GM04504 (cell line): ENCODE measurements at regions not wholly inside any gene's neighbourhood (a gene's known extent, or its start where the extent isn't known, plus 50 kb on each side); places are given as distances from the start of the nearest gene placed in this dataset.

Source experiments
- DNase-seq: peaks from one replicate; pipeline ENCODE4 v3.0.0-alpha.2; 2012; ENCODE audit warnings: low read depth

DNA sequence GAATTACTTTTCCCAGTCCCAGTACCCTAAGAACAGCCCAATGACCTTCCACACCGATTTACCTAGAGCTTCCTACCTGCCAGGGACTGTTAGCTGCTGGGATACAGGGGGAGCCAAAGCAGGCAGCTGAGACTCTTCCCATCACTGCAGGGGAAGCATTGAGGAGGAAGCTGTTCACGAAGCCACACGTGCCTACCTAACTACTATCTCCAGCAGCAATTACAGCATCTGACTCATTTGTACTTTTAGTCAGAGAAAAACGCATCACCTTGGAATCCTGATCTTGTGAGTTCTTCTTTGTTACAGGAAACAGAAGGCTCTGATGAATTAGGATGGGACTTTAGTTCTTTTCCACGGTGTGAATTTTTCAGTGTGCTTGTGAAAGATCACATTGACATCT, 113.7 kb upstream of the DHX40 start:
- no peak for DNase-seq

DNA sequence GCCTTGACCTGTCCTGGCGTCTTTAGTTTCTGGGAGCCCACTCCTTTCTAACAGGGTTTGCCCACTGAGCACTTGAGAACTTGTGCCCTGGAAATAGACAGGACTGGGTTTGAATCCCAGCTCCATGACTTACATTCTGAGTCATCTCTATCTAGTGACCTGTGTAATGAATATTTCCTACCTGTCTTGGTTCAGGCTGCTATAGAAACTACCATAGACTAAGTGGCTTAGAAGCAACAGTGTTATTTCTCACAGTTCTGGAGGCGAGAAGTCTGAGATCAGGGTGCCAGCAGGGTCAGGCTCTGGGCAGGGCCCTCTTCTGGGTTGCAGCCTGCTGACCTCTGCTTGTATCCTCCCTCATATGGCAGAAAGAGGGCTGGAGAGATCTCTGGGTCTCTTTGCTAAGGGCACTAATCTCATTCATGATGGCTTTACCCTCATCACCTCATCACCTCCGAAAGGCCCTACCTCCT, 110.7 kb upstream of the DHX40 start:
- no peak for DNase-seq

DNA sequence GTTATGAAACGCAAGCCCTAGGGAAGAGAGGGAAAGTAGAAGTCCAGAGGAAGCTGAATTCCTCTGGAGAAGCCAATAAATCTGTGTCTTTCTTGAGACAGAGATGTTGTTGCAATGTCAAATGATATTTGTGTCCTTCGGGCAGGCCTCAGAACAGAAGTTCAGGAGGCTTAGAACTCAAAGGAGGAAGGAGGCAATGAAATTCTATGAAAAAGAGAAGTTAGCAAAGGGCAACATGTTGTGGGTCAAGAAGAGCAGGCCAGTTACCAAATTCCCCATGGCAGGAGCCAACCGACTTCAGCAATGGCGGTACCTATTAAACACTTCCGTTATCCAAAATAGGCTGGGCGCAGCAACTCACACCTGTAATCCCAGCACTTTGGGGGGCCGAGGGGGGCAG, 109.0 kb upstream of the DHX40 start:
- DNase-seq = no peak

- no peak for DNase-seq
Measured at GRCh38 chr17:59456923-59457615, 108.3 kb upstream of the DHX40 start.

GRCh38 chr17:59462385-59462784, 103.0 kb upstream of the DHX40 start:
- no peak for DNase-seq

DNA sequence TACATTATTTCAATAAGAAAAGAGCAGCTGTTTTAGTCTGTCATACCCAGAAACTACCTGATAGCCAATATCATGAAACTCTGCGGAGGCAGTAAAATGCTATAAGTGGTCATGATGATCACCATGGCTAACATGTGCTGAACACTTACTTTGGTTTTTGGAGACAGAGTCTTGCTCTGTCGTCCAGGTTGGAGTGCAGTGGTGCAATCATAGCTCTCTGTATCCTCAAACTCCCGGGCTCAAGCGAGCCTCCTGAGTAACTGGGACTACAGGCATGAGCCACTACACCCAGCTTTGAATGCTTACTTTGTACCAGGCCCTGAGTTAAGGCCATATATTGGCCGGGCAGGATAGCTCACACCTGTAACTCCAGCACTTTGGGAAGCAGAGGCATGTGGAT, 101.2 kb upstream of the DHX40 start:
- DNase-seq = no peak

DNA sequence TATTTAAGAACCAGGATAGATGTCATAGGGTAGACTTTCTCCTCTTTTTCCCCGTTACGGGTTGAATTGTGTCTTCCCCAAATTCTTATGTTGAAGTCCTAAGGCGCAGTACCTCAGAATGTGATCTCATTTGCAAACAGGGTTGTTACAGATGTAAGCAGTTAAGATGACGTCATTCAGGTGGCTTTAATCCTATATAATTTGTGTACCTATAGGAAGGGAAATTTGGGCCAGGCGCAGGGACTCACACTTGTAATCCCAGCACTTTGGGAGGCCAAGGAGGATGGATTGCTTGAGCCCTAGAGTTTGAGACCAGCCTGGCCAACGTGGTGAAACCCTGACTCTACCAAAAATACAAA, 99.5 kb upstream of the DHX40 start:
- DNase-seq = no peak

DNA sequence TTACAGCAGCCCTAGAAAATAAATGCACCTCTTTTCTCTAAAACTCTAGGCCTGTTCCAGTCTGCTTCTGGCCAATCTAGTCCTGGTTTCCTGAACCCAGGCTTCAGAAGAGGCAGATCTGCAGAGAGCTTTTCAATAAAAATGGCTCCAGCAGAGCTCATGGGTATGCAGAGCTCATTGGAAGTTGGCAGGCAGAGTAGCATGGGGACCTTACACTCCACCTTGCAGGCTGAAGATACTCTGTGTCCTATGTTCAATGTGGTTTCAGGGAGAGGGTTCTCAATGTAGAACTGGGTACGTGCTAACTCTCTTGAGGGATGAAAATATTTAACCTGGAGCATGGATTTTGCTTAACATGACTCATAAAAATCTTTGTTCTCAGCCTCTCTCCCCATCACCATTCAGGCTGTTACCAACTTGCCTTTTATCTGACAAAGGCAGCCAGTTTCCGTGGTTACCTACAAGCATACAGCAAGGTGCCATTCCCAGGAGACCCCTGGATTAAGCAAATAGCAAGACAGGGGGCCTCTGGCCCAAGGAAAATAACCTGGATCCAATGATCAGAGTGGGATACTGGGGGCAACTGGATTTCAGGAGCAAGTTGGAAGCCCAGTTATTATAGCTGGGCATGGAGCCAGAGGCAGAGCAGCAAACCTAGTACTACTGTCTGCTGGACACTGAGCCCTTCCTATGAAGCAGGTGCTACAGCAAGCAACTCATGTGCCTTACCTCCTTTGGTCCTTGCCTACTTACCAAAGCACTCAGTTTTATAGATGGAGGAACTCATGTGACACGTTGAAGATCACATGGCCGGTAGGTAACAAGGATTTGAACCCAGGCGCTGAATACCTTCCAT, 98.2 kb upstream of the DHX40 start:
- no peak for DNase-seq

DNA sequence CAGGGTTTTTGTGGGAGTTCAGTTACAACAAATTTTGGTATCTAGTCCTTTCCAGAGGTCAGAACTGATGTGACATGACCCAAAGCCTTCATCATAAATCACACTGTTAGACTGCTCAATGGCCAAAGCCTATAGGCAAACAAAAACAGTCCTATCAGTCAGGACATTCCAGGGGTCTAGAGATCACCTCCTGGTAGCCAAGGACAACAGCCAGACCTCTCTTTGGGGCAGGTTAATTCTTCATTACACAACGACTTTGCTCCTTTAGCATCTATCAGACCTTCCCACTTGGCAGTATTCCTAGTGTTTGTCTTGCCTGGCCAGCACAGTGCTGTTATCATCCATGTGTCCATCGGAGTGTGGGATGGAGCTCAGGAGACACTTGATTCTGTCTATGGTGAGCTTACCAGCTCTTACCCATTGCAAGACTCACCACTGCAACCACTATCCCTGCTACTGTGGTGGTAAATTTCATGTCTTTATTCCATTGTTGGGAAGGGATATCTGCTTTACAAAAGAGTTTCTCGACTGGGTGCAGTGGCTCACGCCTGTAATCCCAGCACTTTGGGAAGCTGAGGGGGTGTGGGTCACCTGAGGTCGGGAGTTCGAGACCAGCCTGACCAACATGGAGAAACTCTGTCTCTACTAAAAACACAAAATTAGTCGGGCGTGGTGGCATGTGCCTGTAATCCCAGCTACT, 95.5 kb upstream of the DHX40 start:
- DNase-seq = no peak

DNA sequence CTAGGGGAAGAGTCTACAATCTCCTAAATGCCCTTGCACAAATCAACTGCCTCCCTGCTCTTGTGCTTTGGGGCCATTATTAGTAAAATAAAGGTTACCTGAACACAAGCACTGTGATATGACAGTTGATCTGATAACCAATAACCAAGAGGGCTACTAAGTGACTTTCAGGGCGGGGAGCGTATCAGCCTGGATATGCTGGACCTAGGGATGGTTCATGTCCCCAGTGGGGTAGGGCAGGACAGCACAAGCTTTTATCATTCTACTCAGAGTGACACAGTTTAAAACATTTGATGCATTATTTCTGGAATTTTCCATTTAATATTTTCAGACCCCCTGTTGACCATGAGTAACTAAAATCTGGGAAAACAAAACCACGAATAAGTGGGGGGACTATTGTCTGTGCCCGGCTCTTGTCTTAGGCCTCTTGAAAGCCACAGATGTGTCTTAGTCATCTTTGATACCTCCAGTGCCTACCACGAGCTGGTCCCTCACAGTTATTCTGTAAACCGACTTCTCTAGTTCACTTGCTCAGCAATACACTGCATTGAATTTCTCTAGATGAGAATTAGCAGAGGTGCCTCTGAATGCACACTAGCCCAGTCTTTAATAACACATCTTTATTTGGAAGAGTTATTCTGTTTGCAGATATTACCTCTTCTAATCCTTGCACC, 94.6 kb upstream of the DHX40 start:
- no peak for DNase-seq

GRCh38 chr17:59476413-59476812, 89.0 kb upstream of the DHX40 start:
- DNase-seq = no peak

DNA sequence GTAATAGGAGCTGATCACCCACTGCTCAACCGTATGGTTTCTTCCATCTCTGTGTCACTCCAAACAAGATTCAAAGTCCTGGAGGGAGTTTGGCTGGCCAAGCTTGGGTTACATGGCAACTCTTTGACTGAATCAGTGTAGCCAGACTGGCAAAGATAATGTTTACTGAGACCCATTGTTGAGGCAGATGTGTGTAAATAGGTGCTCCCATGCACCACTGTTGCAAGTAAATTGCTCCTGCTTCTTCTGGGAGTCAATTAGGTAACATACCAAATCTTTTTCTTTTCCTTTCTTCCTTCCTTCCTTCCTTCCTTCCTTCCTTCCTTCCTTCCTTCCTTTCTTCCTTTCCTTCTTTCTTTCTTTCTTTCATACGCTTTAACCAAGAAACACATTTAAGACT, 86.3 kb upstream of the DHX40 start:
- DNase-seq = no peak

GRCh38 chr17:59483860-59484259, 81.5 kb upstream of the DHX40 start:
- DNase-seq = no peak

DNA sequence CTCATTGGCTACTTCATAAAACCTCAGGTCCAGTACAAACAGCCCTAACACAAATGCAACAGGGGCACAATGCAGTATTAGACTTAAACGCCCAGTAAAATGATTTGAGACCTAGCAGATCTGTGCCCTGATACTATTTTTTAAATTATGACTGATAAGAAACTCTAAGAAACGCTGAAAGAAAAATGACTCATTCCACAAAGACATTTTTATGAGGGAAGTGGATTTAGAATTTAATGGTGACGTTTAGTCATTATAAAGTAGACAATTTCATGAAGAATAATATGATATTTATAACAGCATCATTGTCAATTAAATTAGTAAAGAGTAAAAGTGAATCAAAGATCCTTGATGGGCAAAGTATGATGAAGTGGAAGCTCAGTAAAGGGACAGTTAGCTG, 80.4 kb upstream of the DHX40 start:
- DNase-seq = no peak

GRCh38 chr17:59485946-59486345, 79.5 kb upstream of the DHX40 start:
- DNase-seq = no peak

GRCh38 chr17:59487161-59487873, 78.1 kb upstream of the DHX40 start:
- DNase-seq = no peak

- DNase-seq = no peak
Measured at GRCh38 chr17:59488805-59489204, 76.6 kb upstream of the DHX40 start.

DNA sequence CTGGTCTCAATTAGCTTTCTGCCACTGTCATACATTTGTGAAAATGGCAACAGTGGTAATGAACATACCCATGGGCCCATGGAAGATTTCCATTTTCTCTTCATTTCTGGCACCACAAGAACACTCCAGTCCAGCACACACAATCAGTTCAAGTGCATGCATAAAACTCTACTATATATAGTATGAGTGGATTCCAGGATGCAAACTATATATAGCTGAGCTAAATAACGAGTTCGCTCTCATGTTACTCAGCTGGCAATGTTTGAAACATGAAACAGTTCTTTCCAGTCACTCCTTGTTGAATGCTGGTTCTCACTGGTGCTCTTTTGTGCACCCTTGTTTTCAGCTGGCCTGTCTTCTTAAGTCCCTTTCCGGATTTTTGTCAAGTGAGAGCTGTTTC, 75.2 kb upstream of the DHX40 start:
- no peak for DNase-seq

DNA sequence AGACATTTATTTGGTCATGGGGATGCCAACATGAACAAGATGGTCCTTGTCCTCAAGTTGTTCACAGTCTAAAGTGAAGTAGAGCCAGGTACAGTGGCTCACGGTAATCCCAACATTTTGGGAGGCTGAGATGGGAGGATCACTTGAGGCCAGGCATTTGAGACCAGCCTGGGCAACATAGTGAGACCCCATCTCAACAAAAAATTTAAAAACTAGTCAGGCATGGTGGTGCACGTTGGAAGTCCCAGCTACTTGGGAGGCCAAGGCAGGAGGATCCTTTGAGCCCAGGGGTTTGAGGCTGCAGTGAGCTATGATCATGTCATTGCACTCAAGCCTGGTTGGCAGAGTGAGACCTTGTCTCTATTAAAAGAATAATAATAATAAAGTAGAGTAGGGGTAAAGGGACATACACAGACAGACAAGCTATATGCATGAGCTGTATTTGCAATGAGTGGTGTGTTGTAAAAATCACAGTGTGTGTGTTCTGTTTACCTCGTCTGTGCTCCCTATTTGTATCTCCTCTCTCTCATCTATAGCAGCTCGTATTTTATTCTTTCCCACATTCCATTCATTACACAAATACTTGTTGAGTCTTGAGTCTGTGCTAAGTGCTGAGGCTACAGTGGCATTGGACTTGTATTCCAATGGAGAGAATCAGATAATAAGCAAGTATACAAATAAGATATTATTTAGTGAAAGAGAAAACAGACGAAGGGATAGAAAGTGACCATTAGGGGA, 73.9 kb upstream of the DHX40 start:
- DNase-seq = no peak

- DNase-seq = no peak
Measured at GRCh38 chr17:59492091-59492451, 73.3 kb upstream of the DHX40 start.

- no peak for DNase-seq
Measured at GRCh38 chr17:59493867-59494266, 71.5 kb upstream of the DHX40 start.
